Cerebellar cortex (tissue), 1 donor: ENCODE measurements at regions not wholly inside any gene's neighbourhood (a gene's known extent, or its start where the extent isn't known, plus 50 kb on each side); places are given as distances from the start of the nearest gene placed in this dataset.

Source experiments
- DNase-seq: peaks from one replicate; pipeline ENCODE4 v3.0.0-alpha.2; 2015; ENCODE audit warnings: low spot score

GRCh38 chr3:74507691-74508090 is 106.8 kb downstream of the CNTN3 start:
- DNase-seq, result no peak

- DNase-seq, result no peak
These were observed 108.2 kb downstream of the CNTN3 start for GRCh38 chr3:74506246-74506645.

GRCh38 chr3:74501007-74501406 is 113.5 kb downstream of the CNTN3 start:
- DNase-seq, result no peak

- DNase-seq, result no peak
These were observed 114.2 kb downstream of the CNTN3 start for GRCh38 chr3:74500257-74500656.

- no peak for DNase-seq
These were observed 122.6 kb downstream of the CNTN3 start for GRCh38 chr3:74491874-74492273.

GRCh38 chr3:74489050-74489792 is 125.2 kb downstream of the CNTN3 start:
- DNase-seq, result no peak

DNA sequence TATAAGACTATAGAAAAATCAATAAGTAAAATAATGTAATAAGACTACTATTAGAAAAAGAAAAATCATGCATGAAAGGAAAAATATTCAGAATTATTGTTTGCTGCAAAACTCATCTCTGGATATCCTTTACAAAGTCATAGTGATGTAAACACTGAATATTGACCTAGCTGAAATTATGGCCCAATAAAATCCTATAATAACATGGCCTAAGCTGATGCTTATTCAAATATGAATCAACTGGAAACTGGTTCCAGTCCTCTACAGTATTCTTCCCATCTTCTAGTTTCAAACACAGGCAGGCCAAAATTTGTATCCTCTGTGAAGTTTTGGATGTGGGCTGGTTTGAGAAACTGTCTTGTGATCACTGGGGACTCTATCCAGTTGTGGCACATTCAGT is 134.5 kb downstream of the CNTN3 start:
- DNase-seq, result no peak

DNA sequence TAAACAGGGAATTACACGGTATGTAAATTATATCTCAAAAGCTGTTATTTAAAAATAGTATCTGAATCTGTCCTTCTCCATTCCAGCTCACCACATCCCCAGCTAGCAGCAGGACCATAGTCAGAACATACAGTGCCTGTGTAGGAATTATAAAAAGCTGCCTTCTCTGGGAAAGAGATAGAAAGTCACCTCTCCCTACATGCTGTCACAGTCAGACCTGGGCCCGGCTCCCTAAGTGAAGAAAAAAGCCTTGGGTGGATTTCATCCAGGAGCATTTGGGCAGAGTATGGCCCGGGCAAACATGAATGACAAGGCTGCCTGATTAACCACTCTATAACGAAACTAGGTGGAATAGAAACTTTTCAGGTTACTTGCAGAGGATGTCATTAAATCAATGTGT is 144.1 kb downstream of the CNTN3 start:
- no peak for DNase-seq

DNA sequence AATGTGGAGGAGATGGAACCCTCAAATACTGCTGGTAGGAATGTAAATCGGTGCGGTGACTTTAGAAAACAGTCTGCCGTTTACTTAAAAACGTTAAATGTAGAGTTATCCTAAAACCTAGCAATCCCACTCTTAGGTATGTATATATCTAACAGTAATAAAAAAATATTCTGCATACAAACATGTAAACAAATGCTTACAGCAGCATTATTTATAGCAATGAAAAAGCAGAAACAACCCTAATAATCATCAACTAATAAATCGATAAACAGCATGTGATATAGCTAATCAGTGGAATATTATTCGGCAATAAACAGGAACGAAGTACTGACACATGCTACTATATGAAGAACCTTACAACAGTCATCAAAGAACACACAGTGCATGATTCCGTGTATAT is 144.7 kb downstream of the CNTN3 start:
- DNase-seq, result no peak

GRCh38 chr3:74469151-74469550 is 145.3 kb downstream of the CNTN3 start:
- no peak for DNase-seq

DNA sequence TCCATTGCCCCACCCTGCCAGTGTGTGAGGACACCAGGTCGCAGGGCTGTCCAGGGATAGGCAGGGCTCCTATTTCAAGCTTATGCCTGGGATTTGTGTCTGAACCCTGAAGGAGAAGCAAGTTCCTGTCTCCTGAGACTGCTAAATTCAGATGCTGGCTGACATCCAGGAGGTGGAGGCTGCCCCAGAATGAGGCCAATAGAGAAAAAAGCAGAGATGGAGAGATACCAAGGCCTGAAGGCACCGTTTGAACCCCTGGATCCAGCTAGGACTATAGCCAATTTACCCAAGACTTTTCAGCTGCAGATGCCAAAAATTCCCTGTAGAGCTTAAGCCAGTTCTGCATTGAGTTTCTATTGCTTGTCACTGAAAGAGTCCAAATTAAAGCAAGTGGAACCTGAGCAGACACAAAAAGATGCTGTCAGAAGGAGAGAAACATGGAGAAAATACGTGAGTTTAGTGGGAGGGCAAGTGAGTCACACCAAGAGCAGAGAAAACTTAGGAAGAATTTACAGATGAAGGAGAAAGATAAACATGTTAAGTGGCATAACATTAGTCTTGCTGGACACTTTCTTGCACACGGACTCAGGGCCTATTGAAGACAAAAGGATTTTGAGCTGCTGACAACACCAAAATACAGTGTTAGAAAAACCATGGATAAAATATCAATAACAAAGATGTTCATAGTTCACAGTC is 148.6 kb downstream of the CNTN3 start:
- no peak for DNase-seq

- DNase-seq, result no peak
These were observed 150.9 kb downstream of the CNTN3 start for GRCh38 chr3:74463515-74463914.

DNA sequence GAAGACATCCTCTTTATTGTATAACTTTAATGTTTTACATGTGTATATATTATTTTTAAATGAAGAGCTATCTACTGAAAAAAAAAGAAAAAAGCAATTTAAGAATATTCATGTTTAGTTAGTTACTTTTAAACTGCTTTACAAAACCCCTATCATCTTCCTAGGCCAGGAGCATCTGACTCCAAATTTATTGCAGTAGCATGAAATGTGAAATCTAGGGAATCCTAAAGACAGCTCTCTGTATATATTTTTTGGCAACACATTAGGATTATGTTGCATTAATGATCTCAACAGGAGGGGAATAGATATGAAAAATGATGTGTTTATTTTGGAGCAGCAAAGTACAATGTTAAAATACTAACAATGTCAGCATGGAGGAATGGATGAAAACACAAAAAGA is 158.3 kb downstream of the CNTN3 start:
- DNase-seq, result no peak

DNA sequence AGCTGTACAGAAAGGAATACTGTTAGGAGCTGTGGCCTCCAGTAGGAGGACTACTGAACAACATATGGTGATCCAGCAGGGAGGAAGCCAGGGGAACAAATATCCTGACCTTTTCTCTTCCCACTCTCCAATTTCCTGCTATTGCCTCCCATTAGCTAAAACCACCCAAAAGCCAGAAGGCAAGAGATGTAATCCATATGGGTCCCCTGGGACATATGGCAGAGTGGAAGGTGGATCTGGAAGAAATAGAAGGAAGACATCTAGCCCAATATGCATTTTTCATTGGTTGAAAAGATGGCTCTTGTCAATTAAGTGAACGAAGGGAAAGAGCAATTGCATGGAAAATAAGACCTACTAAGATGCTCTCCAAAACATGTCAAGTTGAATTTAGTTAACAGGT is 167.2 kb downstream of the CNTN3 start:
- peak; percentile 2 for DNase-seq

GRCh38 chr3:74445541-74445940 is 168.9 kb downstream of the CNTN3 start:
- no peak for DNase-seq

DNA sequence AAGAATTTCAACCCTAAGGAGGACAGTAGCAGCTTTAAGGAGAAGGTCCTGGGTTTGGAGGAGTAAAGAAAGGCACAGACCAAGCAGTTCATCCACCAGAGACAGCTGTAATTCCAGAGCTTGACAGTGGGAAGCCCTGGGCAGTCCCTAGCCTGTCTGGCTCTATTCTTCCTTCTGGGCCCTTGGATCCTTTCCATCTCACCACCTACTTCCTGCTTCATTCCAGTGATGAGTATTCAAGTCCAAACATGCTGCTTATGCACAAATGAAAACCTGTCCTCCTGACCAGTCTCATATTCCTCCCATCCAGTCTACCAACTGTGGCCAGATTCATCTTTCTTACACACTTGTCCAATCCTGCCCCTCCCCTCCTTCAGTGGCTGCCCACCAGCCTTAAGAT is 171.4 kb downstream of the CNTN3 start:
- DNase-seq, result no peak

GRCh38 chr3:74442683-74443082 is 171.8 kb downstream of the CNTN3 start:
- DNase-seq, result no peak

DNA sequence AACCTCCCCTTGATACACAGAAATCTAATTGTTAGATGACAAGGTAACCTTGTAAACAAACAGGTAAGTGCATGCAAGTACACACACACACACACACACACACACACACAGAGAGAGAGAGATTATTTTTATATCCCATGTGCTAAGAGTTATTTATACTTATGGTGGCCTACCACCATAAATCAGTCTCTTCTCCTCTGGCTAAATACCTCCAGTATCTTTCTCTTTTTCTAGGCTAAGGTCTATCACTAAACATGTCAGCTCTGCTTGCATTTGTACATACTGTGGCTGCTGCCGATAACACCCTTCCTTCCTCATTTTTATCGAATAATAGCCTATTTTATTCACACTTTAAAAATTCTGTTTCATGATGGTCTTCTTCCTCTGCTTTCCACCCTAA is 172.4 kb downstream of the CNTN3 start:
- DNase-seq, result no peak

- DNase-seq, result no peak
These were observed 178.3 kb downstream of the CNTN3 start for GRCh38 chr3:74436184-74436583.

DNA sequence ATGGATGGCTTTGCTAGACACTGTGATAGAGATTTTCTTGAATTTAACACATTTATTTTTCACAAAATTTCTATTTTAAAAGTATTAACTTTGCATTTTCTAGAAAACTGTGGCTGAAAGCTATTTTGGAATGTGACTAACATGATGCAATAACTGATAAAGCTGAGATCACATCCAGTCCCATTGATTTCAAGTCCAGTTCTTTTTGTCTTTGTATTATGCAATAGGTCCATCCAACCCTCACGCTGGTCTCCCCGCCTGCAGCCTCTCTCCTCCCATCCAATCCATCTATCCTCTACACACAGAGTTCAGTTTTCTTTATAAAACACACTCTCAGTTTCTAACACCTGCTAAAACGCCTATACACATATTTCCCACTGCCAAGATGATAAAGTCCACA is 178.8 kb downstream of the CNTN3 start:
- DNase-seq, result no peak

DNA sequence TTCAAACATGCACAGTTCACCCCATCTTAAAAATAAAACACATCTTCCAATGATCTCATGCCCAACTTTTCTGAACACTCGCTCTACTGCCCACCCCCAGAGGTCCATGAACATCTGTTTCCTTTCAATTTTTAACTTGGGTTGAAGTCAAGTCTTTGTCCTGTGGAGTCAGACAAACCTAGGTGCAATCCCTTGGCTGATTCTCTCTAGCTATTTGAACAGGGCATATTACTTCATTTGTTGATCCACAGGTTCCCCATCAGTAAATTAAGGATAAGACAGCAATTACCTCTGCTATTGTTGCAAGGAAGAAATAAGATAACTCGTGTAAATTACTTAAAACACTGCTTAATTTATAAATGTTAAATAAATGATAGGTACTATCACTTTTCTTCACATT is 180.1 kb downstream of the CNTN3 start:
- DNase-seq, result no peak

- DNase-seq, result no peak
These were observed 187.9 kb downstream of the CNTN3 start for GRCh38 chr3:74426571-74426970.

DNA sequence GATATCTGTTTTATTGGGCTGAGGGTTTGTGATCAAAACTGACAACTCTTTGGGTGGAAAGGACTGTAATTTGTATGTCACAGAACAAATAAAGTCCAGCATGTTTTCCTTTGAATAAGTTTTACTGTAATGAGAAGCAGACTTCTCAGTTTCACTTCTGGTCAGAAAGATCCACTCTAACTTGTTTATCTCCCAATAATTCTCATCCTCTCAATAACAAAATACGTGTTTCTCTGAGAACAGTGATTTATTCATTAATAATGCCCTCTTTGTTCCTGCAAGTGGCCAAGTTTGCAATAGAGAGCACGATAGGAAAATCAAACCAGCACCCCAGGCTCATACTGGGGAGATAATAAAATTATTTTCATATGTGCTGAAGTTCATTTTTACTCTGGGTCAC is 190.6 kb downstream of the CNTN3 start:
- no peak for DNase-seq
